NT2/D1 (cell line): ENCODE measurements at regions not wholly inside any gene's neighbourhood (a gene's known extent, or its start where the extent isn't known, plus 50 kb on each side); places are given as distances from the start of the nearest gene placed in this dataset.

Experiments used
- DNase-seq: peaks from one replicate; pipeline ENCODE4 v3.0.0-alpha.2; 2011; ENCODE audit warnings: low read depth, low spot score
- H3K27me3 ChIP-seq: 2 replicates; pipeline ENCODE4 v1.6.0; 2011; ENCODE audit warnings: mild to moderate bottlenecking; ENCODE audit not compliant: insufficient read length, insufficient read depth
- H3K36me3 ChIP-seq: 2 replicates; pipeline ENCODE4 v1.6.1; 2011; ENCODE audit warnings: mild to moderate bottlenecking, low read length, mixed read lengths; ENCODE audit not compliant: insufficient read depth, insufficient read length
- H3K4me1 ChIP-seq: 2 replicates; pipeline ENCODE4 v1.5.1; 2011; ENCODE audit not compliant: insufficient read depth, insufficient read length
- H3K4me3 ChIP-seq: 2 replicates; pipeline ENCODE4 v1.5.1; 2011; ENCODE audit warnings: low read depth; ENCODE audit not compliant: insufficient read length
- H3K9ac ChIP-seq: 2 replicates; pipeline ENCODE4 v1.6.0; 2011; ENCODE audit warnings: low read depth; ENCODE audit not compliant: insufficient read length
- H3K9me3 ChIP-seq: 2 replicates; pipeline ENCODE4 v1.5.1; 2011; ENCODE audit warnings: mild to moderate bottlenecking, low read length; ENCODE audit not compliant: insufficient read depth
- SUZ12 ChIP-seq: IDR thresholded peaks from 2 replicates; pipeline ENCODE4 v1.6.1; 2011; ENCODE audit not compliant: insufficient read length, insufficient read depth; ENCODE audit errors: extremely low read depth
- YY1 ChIP-seq: IDR thresholded peaks from 2 replicates; pipeline ENCODE4 v1.6.1; 2011; ENCODE audit not compliant: insufficient read length, insufficient read depth
- ZNF274 ChIP-seq: IDR thresholded peaks from 2 replicates; pipeline ENCODE4 v1.6.1; 2011; ENCODE audit warnings: mild to moderate bottlenecking, low read depth, low read length

DNA sequence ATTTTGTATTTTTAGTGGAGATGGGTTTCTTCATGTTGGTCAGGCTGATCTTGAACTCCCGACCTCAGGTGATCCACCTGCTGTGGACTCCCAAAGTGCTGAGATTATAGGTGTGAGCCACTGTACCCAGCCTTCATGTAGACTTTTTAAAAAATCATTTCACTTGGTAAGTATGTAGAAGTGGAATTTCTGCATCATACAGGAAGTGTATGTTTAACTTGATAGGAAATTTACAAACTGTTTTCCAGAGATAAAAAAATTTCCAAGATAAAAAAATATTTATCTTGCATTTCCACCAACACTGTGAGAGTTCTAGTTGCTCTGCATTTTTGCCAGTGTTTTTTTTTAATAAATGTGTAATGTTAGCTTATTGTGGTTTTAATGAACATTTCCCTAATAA is 155.8 kb downstream of the ZNF608 start:
- Histone ChIP-seq H3K9ac (no peak overlapping the region), H3K27me3 (no peaks in the 10 kb centered on the region), H3K9me3 (no peaks in the 10 kb centered on the region), H3K36me3 (no peaks in the 10 kb centered on the region), H3K4me1 (peaks cover 4% of the 10 kb centered on the region), H3K4me3 (no peak overlapping the region)
- no peak for DNase-seq
- TF ChIP-seq SUZ12 (no peak), YY1 (no peak), ZNF274 (no peak)

DNA sequence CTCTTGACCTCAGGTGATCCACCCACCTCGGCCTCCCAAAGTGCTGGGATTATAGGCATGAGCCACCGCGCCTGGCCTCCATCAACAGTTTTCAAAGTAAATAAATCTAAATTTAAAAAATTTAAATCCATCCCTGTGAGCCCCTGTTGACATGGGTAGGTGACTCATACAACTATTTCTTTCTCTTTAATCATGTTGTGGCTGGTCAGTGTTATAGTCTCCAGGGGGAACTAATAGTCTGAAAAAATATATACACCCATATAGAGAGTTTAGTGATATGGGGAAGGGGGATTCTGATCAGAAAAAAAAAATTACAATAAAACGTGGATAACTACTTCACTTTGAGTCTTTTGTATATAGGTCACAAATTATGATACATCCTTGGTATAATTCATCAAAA is 159.2 kb downstream of the ZNF608 start:
- H3K4me3 ChIP-seq: no peak overlapping the region
- no peak for DNase-seq
- no peaks in the 10 kb centered on the region; the same call in 1 of the 2 replicates for H3K9me3 ChIP-seq

DNA sequence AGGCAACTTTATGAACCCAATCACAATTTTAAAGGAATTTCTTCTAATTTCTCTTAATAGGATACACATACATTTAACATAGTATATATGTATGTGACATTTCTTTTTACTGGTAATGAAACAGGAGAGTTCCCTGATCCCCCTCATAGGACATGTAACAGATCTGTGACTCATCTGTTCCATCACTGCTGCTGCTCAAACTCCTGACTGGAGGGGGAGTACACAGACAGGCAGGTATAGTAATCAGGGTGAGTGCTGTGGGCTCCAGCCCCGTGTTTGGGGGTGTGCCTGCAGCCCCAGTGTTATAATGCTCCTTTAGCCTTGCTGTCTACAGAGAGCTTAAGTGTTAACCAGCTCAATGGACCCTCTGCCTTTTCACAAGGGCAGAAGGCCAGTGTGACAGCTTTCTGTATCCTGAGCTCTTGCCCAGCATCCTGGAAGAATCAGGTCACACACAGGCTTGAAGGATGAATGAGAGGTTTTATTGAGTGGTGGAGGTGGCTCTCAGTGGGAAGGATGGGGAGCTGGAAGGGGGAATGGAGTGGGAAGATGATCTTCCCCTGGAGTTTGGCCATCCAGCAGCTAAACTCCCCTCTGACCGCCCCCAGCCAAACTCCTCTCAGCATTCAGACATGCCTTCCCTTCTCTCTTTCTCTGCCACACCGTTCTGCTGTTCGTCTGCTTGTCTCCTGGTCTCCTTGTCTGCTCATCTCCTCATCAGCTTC is 161.3 kb downstream of the ZNF608 start:
- Histone ChIP-seq H3K9me3 (no peaks in the 10 kb centered on the region; the same call in 1 of the 2 replicates), H3K4me3 (no peak overlapping the region), H3K9ac (no peak overlapping the region), H3K4me1 (no peaks in the 10 kb centered on the region), H3K27me3 (no peaks in the 10 kb centered on the region), H3K36me3 (no peaks in the 10 kb centered on the region)
- TF ChIP-seq SUZ12 (no peak), ZNF274 (no peak), YY1 (no peak)
- no peak for DNase-seq

More for the DNA sequence above, 159.2 kb downstream of the ZNF608 start:
- H3K36me3 ChIP-seq: no peaks in the 10 kb centered on the region
- H3K27me3 ChIP-seq: no peaks in the 10 kb centered on the region
- no peak for TF ChIP-seq SUZ12
- TF ChIP-seq ZNF274: no peak
- TF ChIP-seq YY1: no peak
- peaks cover 4% of the 10 kb centered on the region for H3K4me1 ChIP-seq
- no peak overlapping the region for H3K9ac ChIP-seq

DNA sequence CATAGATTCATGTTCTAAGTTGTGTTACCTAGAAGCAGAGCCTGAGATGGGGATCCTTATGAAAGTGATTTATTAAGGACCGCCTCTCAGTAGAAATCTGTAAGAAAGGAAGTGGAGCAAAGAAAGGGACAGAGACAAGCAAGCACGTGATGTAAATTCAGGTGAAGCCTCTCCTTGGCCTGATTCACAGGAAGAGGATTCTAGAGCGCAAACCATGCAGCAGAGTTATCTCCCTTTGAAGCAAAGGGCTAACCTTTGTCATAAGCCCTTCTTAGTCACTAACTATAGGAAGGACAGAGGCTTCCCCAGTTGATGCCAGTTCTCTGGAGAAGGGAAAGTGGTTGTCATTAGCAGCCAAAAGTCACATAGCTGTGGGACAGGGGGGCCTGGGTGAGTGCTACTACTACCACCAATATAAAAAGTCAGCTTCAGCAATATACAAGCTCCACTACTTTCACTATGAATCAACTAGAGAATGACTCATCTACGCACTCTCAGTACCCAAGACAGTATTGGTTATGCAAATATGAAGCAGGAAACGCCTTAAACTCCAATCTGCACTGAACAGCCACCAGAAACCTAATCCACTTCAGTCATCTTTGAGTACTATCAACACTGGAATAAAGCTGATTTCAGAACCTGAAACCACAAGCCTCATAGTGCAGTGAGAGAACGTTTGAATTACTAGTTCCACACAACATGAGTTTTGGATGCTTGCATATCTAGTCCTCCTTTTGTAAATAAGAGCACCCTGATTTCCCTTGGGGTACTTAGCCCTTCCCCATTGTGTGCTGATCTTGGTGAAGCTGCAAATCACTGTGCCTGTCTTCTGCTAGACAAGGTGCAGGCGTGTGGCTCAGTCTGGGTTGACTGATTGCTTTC is 162.7 kb downstream of the ZNF608 start:
- no peaks in the 10 kb centered on the region for H3K36me3 ChIP-seq
- H3K4me3 ChIP-seq: no peak overlapping the region
- no peaks in the 10 kb centered on the region for H3K4me1 ChIP-seq
- H3K9me3 ChIP-seq: no peaks in the 10 kb centered on the region; the same call in 1 of the 2 replicates
- no peak for DNase-seq
- no peaks in the 10 kb centered on the region for H3K27me3 ChIP-seq
- TF ChIP-seq YY1: no peak
- no peak for TF ChIP-seq SUZ12
- TF ChIP-seq ZNF274: no peak
- no peak overlapping the region for H3K9ac ChIP-seq

DNA sequence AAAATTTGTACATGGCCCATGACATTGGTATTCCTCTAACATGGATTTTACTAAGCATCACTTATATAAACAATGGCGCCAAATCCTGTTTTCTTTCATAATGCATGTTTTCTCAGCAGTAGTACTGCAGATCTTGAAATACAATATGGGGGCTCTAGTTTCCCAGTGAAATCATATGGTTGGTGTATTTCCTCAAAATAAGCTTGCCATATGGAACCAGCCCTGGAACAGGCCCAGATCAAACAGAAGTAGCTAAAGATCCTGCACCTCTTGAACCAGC is 163.9 kb downstream of the ZNF608 start:
- no peaks in the 10 kb centered on the region; the same call in 1 of the 2 replicates for H3K9me3 ChIP-seq
- no peak overlapping the region for H3K9ac ChIP-seq
- no peaks in the 10 kb centered on the region for H3K27me3 ChIP-seq
- no peaks in the 10 kb centered on the region for H3K4me1 ChIP-seq
- TF ChIP-seq SUZ12 (no peak), YY1 (no peak), ZNF274 (no peak)
- H3K4me3 ChIP-seq: no peak overlapping the region
- H3K36me3 ChIP-seq: no peaks in the 10 kb centered on the region
- no peak for DNase-seq

DNA sequence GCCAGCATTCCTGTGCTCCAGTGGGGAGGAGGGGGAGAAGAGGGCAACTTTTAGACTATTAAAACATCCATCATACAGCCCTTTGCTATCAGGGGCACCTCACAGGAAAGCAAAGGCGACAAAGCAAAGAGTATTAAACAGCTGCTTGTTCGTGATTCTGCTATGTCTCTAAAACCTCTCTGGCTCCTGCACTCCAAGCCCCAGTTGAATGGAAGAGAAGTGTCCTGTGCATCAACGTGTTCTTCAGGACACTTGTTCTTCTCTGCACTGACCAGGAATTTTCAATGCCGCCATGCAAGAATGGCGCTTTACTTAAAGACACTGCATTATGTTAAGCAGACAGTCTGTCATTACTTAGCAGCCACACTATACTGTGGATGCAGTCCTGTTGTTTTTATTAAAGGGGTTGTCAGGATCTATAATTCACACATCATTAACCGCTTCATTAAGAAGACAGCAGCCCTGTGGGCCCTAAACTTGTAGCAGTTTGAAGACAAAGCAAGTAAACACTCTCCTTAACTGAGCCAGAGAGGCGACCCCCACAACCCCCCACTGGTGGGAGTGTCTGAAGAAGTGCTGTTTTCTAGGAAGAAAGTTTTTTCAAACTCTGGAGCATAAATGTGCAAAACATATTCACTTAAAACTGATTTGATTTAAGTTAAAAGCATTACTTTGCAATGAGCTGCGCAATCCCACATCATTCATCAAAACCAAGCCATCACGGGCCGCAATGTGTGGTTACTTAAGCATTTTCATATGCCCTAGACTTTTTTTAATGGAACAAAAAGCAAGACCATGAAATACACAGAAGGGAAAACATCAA is 164.5 kb downstream of the ZNF608 start:
- Histone ChIP-seq H3K27me3 (no peaks in the 10 kb centered on the region), H3K36me3 (no peaks in the 10 kb centered on the region), H3K4me1 (no peaks in the 10 kb centered on the region), H3K9ac (peak overlapping the region; percentile 33), H3K4me3 (no peak overlapping the region), H3K9me3 (no peaks in the 10 kb centered on the region; the same call in 1 of the 2 replicates)
- TF ChIP-seq SUZ12: no peak
- no peak for TF ChIP-seq ZNF274
- TF ChIP-seq YY1: no peak
- no peak for DNase-seq
